Omental fat pad (tissue), 3 donors: ENCODE measurements at regions not wholly inside any gene's neighbourhood (a gene's known extent, or its start where the extent isn't known, plus 50 kb on each side); places are given as distances from the start of the nearest gene placed in this dataset.

Source experiments
- ATAC-seq: fragments of 150-250 bp; one replicate; pipeline ENCODE4 v1.9.1; 2016; ENCODE audit warnings: mild to moderate bottlenecking, moderate library complexity; ENCODE audit not compliant: low FRiP score
- DNase-seq: peaks from one replicate; pipeline ENCODE4 v3.0.0-alpha.2; 2019; ENCODE audit warnings: low spot score
- TF ChIP-seq, protein P1 (sequence below), 3 donors: fragments of 450-650 bp; IDR thresholded peaks; one replicate each; pipeline ENCODE4 v1.5.1; 2016 to 2017; ENCODE audit warnings: antibody characterized with exemption in 3 of 3, mild to moderate bottlenecking in 3 of 3, moderate library complexity in 2 of 3

GRCh38 chr1:191163621-191164020 is 686.0 kb upstream of the BRINP3 start:
- no peak for ATAC-seq
- DNase-seq: no peak
- TF ChIP-seq, protein P1, sequence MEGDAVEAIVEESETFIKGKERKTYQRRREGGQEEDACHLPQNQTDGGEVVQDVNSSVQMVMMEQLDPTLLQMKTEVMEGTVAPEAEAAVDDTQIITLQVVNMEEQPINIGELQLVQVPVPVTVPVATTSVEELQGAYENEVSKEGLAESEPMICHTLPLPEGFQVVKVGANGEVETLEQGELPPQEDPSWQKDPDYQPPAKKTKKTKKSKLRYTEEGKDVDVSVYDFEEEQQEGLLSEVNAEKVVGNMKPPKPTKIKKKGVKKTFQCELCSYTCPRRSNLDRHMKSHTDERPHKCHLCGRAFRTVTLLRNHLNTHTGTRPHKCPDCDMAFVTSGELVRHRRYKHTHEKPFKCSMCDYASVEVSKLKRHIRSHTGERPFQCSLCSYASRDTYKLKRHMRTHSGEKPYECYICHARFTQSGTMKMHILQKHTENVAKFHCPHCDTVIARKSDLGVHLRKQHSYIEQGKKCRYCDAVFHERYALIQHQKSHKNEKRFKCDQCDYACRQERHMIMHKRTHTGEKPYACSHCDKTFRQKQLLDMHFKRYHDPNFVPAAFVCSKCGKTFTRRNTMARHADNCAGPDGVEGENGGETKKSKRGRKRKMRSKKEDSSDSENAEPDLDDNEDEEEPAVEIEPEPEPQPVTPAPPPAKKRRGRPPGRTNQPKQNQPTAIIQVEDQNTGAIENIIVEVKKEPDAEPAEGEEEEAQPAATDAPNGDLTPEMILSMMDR (IDR thresholded peaks at IDR 0.05): no peak

GRCh38 chr1:191174298-191174697 is 696.6 kb upstream of the BRINP3 start:
- TF ChIP-seq, protein P1 (IDR thresholded peaks at IDR 0.05): no peak
- ATAC-seq: no peak
- DNase-seq: no peak

- ATAC-seq: no peak
- TF ChIP-seq, protein P1 (IDR thresholded peaks at IDR 0.05): no peak
- DNase-seq: no peak
Observed at GRCh38 chr1:191176131-191176530, 698.5 kb upstream of the BRINP3 start.

DNA sequence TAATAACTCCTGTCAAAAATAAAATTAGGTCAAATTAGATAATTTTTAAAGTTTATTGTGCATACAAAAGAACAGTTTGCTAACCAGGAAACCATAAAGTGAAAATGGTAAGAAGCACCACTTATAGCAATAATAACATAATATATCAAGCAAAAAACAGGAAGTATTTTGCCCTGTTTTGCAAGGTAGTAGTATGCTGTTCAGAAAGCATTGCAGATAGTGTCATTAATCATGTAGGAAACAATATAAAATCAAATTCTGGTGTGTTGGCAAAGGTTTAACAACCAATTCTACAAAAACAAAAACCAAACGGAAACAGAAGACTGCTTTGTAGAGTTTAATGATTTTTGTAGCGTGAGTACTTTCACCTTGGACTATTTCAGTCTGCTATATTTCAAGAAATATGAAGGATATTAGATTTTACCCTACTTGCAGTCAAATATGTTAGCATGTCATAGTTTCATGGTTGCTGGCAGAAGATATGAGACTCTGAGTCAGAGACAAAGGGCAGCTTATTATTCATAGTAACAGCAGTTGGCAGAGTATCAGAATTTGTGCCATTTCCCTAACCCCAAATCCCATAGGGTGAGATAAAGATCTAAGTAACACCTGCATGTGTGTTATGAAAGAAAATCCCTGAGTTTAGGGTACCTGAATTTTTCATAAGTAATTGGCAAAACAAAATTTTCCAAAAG is 729.0 kb upstream of the BRINP3 start:
- ATAC-seq (no peak), DNase-seq (no peak)
- TF ChIP-seq, protein P1 (IDR thresholded peaks at IDR 0.05): no peak

GRCh38 chr1:191222206-191222605 is 744.5 kb upstream of the BRINP3 start:
- TF ChIP-seq, protein P1 (IDR thresholded peaks at IDR 0.05): no peak
- no peak for ATAC-seq
- DNase-seq: no peak

DNA sequence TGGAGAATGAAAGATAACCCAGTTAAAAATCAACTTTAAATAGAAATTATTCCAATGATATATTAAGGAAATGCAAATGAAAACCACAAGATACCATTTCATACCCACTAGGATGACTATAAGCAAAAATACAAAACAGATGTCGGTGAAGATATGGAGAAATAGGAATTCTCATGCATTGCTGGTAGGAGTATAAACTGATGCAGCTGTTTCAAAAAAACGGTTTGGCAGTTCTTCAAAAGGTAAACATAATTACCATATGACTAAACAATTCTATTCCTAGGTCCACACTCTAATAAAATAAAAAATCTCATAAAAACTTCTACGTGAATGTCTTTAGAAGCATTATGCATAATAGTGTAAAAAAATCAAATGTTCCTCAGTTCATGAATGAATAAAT is 763.3 kb upstream of the BRINP3 start:
- DNase-seq (no peak), ATAC-seq (no peak)
- TF ChIP-seq, protein P1 (IDR thresholded peaks at IDR 0.05): no peak

DNA sequence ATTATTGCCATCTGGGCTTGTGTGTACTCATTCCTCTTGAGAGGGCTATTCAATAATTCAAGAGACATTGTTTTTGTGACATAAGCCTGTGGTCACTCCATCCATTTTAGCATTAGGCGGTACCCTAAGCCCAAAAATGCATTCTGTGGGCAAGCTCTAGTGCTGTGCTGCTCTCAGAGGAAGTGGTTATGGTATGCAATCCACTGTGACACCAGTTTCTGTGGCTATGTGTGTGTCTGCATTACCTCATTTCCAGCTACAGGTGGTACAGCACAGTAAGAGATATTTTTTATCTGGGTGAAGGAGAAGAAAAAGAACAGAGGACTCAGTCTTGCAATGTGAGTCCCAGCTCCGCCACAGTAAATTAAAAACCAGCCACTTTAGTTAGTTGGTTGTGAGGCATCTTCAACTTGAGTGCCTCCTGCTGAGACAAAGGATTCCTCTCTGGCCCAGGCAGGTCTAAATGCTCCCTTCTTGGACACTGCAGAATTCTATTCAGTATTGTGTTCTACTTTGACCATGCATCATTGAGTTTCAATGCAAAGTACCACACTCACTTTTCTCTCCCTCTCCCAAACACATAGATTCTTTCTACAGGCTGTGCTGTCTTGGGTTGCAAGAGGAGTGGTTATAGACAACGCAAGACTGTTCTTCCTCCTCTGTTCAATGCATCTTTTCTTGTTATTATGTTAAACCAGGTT is 777.8 kb upstream of the BRINP3 start:
- TF ChIP-seq, protein P1 (IDR thresholded peaks at IDR 0.05): no peak
- ATAC-seq: no peak
- DNase-seq: no peak
